Hepatocyte (in vitro differentiated cells): ENCODE measurements at regions not wholly inside any gene's neighbourhood (a gene's known extent, or its start where the extent isn't known, plus 50 kb on each side); places are given as distances from the start of the nearest gene placed in this dataset.

ENCODE experiments used
- DNase-seq: peaks from one replicate; pipeline ENCODE4 v3.0.0-alpha.2; 2016; ENCODE audit warnings: low spot score
- H2AFZ ChIP-seq: fragments of 200-600 bp; sonication (generic); 2 replicates; pipeline ENCODE4 v1.6.0; 2016; ENCODE audit warnings: antibody characterized with exemption, mild to moderate bottlenecking
- H3K27ac ChIP-seq: fragments of 200-600 bp; sonication (generic); 2 replicates; pipeline ENCODE4 v1.5.1; 2016; ENCODE audit warnings: mild to moderate bottlenecking
- H3K27me3 ChIP-seq: fragments of 200-600 bp; sonication (generic); 2 replicates; pipeline ENCODE4 v1.6.1; 2016
- H3K36me3 ChIP-seq: fragments of 200-600 bp; sonication (generic); replicated peaks from 2 replicates; pipeline ENCODE4 v1.5.1; 2016; ENCODE audit warnings: low read depth; ENCODE audit not compliant: insufficient read depth
- H3K4me1 ChIP-seq: fragments of 200-600 bp; sonication (generic); 2 replicates; pipeline ENCODE4 v1.5.1; 2016; ENCODE audit warnings: mild to moderate bottlenecking, moderate library complexity; ENCODE audit not compliant: insufficient read depth
- H3K4me2 ChIP-seq: fragments of 200-600 bp; sonication (generic); 2 replicates; pipeline ENCODE4 v1.6.0; 2016
- H3K4me3 ChIP-seq: fragments of 200-600 bp; sonication (generic); 2 replicates; pipeline ENCODE4 v1.5.1; 2016; ENCODE audit warnings: mild to moderate bottlenecking
- H3K79me2 ChIP-seq: fragments of 200-600 bp; sonication (generic); 2 replicates; pipeline ENCODE4 v1.6.0; 2017; ENCODE audit warnings: mild to moderate bottlenecking
- H3K9me2 ChIP-seq: fragments of 200-600 bp; sonication (generic); replicated peaks from 2 replicates; pipeline ENCODE4 v1.6.0; 2017; ENCODE audit warnings: mild to moderate bottlenecking; ENCODE audit not compliant: insufficient read depth
- H3K9me3 ChIP-seq: fragments of 200-600 bp; sonication (generic); 2 replicates; pipeline ENCODE4 v1.5.1; 2016; ENCODE audit warnings: low read depth, mild to moderate bottlenecking
- H4K20me1 ChIP-seq: fragments of 200-600 bp; sonication (generic); 2 replicates; pipeline ENCODE4 v1.6.0; 2016; ENCODE audit warnings: mild to moderate bottlenecking; ENCODE audit not compliant: insufficient read depth, poor library complexity, severe bottlenecking
- CTCF ChIP-seq: fragments of 200-600 bp; sonication (generic); IDR thresholded peaks from 2 replicates; pipeline ENCODE4 v1.5.1; 2016; ENCODE audit warnings: antibody characterized with exemption, mild to moderate bottlenecking; ENCODE audit not compliant: poor library complexity
- EZH2 ChIP-seq: fragments of 200-600 bp; sonication (generic); IDR thresholded peaks from 2 replicates; pipeline ENCODE4 v1.6.1; 2016; ENCODE audit warnings: antibody characterized with exemption, mild to moderate bottlenecking, borderline replicate concordance
- EZH2phosphoT487 ChIP-seq: fragments of 200-600 bp; sonication (generic); IDR thresholded peaks from one replicate; pipeline ENCODE4 v1.6.1; 2018; ENCODE audit warnings: antibody characterized with exemption, mild to moderate bottlenecking, low read depth, moderate library complexity; ENCODE audit not compliant: unreplicated experiment, severe bottlenecking
- WGBS: methylation state at CpG from one replicate; pipeline ENCODE4 v1.1.6; 2016; ENCODE audit warnings: low lambda C conversion rate; ENCODE audit errors: missing lambda C conversion rate; 5-methylcytosine and 5-hydroxymethylcytosine counted together

- Histone ChIP-seq H3K4me1 (no peaks in the 10 kb centered on the region), H3K4me2 (no peak overlapping the region), H4K20me1 (no peaks in the 10 kb centered on the region), H3K27me3 (no peaks in the 10 kb centered on the region), H2AFZ (no peak overlapping the region), H3K27ac (no peak overlapping the region), H3K9me2 (no peaks in the 10 kb centered on the region), H3K36me3 (no peaks in the 10 kb centered on the region), H3K79me2 (no peaks in the 10 kb centered on the region), H3K4me3 (no peak overlapping the region), H3K9me3 (no peaks in the 10 kb centered on the region)
- DNase-seq: no peak
- 48% methylated on average over 1 of the region's 1 CpG for WGBS
- TF ChIP-seq EZH2phosphoT487 (no peak), CTCF (no peak), EZH2 (no peak)
Observed at GRCh38 chr9:2477755-2478154, 143.8 kb upstream of the VLDLR start.

DNA sequence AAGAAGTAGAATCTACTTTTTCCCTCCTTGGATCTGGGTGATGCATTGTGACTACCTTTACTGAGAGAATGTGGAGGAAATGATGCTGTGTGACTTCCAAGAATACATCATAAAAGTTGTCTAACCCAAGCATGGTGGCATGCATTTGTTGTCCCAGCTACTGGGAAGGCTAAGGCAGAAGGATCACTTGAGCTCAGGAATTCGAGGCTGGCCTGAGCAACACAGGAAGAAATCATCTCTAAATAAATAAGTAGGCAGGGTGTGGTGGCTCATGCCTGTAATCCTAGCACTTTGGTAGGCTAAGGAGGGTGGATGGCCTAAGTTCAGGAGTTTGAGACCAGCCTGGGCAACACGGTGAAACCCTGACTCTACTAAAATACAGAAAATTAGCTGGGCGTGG, 143.2 kb upstream of the VLDLR start:
- Histone ChIP-seq H3K36me3 (no peaks in the 10 kb centered on the region), H3K27me3 (no peaks in the 10 kb centered on the region), H3K4me2 (no peak overlapping the region), H3K79me2 (no peaks in the 10 kb centered on the region), H3K9me2 (no peaks in the 10 kb centered on the region), H3K4me1 (no peaks in the 10 kb centered on the region), H3K9me3 (no peaks in the 10 kb centered on the region), H3K27ac (no peak overlapping the region), H3K4me3 (no peak overlapping the region), H4K20me1 (no peaks in the 10 kb centered on the region), H2AFZ (no peak overlapping the region)
- WGBS: 92% methylated on average over 3 of the region's 3 CpGs
- TF ChIP-seq EZH2phosphoT487: no peak
- no peak for TF ChIP-seq CTCF
- TF ChIP-seq EZH2: no peak
- no peak for DNase-seq

GRCh38 chr9:2479056-2479565, 142.5 kb upstream of the VLDLR start:
- Histone ChIP-seq H3K36me3 (no peaks in the 10 kb centered on the region), H3K9me3 (no peaks in the 10 kb centered on the region), H3K79me2 (no peaks in the 10 kb centered on the region), H3K9me2 (no peaks in the 10 kb centered on the region), H3K27me3 (no peaks in the 10 kb centered on the region), H3K4me3 (no peak overlapping the region), H3K27ac (no peak overlapping the region), H4K20me1 (no peaks in the 10 kb centered on the region), H2AFZ (no peak overlapping the region), H3K4me1 (no peaks in the 10 kb centered on the region), H3K4me2 (no peak overlapping the region)
- TF ChIP-seq EZH2: no peak
- TF ChIP-seq EZH2phosphoT487: no peak
- no peak for TF ChIP-seq CTCF
- 93% methylated on average over 2 of the region's 2 CpGs for WGBS
- no peak for DNase-seq
